WERI-Rb-1 (cell line): ENCODE measurements at regions not wholly inside any gene's neighbourhood (a gene's known extent, or its start where the extent isn't known, plus 50 kb on each side); places are given as distances from the start of the nearest gene placed in this dataset.
A peak's percentile ranks its signal among the peaks of the same experiment; 100 is the strongest.

Experiments used
- DNase-seq: peaks from one replicate; pipeline ENCODE4 v3.0.0-alpha.2; 2020
- H3K27ac ChIP-seq: fragments of 250-450 bp; sonication (Bioruptor Pico); 2 replicates; pipeline ENCODE4 v1.5.1; 2020; ENCODE audit warnings: mild to moderate bottlenecking, moderate library complexity
- H3K27me3 ChIP-seq: fragments of 250-450 bp; sonication (Bioruptor Pico); 2 replicates; pipeline ENCODE4 v1.5.1; 2021; ENCODE audit warnings: mild to moderate bottlenecking, low read depth, moderate library complexity; ENCODE audit not compliant: insufficient read depth, severe bottlenecking
- H3K36me3 ChIP-seq: fragments of 250-450 bp; sonication (Bioruptor Pico); 2 replicates; pipeline ENCODE4 v1.5.1; 2020; ENCODE audit warnings: mild to moderate bottlenecking, moderate library complexity
- H3K4me3 ChIP-seq: 2 replicates; pipeline ENCODE4 v1.5.1; 2011; ENCODE audit warnings: low read depth, mild to moderate bottlenecking, control low read depth, low read length
- H3K9me3 ChIP-seq: fragments of 250-450 bp; sonication (Bioruptor Pico); 2 replicates; pipeline ENCODE4 v1.5.1; 2021; ENCODE audit warnings: mild to moderate bottlenecking, moderate library complexity; ENCODE audit not compliant: severe bottlenecking
- CTCF ChIP-seq: IDR thresholded peaks from 2 replicates; pipeline ENCODE4 v1.5.1; 2011; ENCODE audit warnings: low read depth, mild to moderate bottlenecking, control low read depth, inconsistent platforms, low read length

- Histone ChIP-seq H3K4me3 (no peak overlapping the region), H3K36me3 (no peaks in the 10 kb centered on the region), H3K27ac (no peak overlapping the region), H3K27me3 (no peaks in the 10 kb centered on the region), H3K9me3 (no peaks in the 10 kb centered on the region)
- TF ChIP-seq CTCF = no peak
- no peak for DNase-seq
Measured at GRCh38 chr7:86949052-86949778, 110.2 kb downstream of the ELAPOR2 start.

DNA sequence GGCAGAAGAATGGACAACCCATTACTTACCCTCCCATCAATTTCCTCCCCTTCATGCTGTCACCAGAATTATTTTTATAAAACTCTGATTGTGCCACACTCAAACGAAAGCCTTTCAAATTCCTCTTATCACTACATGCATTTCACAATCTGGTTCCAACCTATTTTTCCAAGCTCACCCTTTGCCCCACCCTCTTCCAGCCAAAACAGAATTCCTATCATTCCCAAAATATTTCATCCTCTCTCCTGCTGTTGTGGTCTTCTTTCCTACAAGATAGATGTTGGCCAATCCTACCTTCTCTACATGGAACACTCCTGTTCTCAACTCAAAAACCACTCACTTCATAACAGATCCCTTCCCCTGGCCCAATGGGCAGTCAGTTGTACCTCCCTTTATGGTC, 111.5 kb downstream of the ELAPOR2 start:
- Histone ChIP-seq H3K27me3 (no peaks in the 10 kb centered on the region), H3K27ac (no peak overlapping the region), H3K36me3 (no peaks in the 10 kb centered on the region), H3K9me3 (no peaks in the 10 kb centered on the region), H3K4me3 (no peak overlapping the region)
- no peak for TF ChIP-seq CTCF
- DNase-seq = no peak

DNA sequence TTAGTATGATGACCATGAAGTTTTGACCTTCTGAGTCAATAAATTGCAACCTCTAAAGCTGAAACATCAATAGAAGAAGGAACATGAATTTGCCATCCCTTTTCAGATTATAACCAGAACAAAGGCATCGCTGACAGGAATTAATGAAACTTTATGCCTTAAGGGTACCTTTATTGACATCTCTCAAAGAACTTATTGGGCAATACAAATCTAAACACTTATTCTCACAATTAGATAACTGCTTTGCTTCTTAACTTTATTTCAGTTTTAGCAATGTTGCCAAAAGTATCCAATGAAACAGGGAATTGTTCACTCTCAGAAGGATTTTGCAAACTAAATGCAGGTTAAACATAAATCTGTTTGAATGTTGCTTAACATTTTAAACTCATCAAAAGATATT, 116.0 kb downstream of the ELAPOR2 start:
- Histone ChIP-seq H3K27ac (no peak overlapping the region), H3K9me3 (no peaks in the 10 kb centered on the region), H3K4me3 (no peak overlapping the region), H3K27me3 (no peaks in the 10 kb centered on the region), H3K36me3 (no peaks in the 10 kb centered on the region)
- DNase-seq = no peak
- TF ChIP-seq CTCF = no peak

GRCh38 chr7:86942995-86943394, 116.5 kb downstream of the ELAPOR2 start:
- Histone ChIP-seq H3K36me3 (no peaks in the 10 kb centered on the region), H3K4me3 (no peak overlapping the region), H3K27me3 (no peaks in the 10 kb centered on the region), H3K9me3 (no peaks in the 10 kb centered on the region), H3K27ac (no peak overlapping the region)
- DNase-seq = no peak
- TF ChIP-seq CTCF = no peak

DNA sequence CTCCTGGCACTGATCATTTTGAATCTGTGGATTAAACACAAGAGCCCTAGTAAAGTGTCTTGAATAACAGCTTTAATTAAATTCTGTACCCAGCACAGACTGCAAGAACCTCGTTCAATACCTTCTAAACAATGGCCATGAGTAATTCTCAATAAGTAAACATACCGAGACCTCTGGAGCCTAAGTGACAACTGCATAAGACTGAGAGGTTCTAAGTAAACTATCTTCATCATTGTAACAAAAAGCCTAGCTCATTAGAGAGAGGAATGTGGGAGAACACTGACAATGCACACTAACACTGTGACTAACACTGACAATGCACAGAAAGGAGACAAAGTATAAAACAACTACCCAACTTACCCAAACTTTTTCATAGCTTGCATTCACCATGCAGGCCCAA, 117.4 kb downstream of the ELAPOR2 start:
- no peaks in the 10 kb centered on the region for H3K36me3 ChIP-seq
- H3K4me3 ChIP-seq = no peak overlapping the region
- TF ChIP-seq CTCF = no peak
- H3K9me3 ChIP-seq = no peaks in the 10 kb centered on the region
- H3K27me3 ChIP-seq = no peaks in the 10 kb centered on the region
- DNase-seq = no peak
- H3K27ac ChIP-seq = no peak overlapping the region

DNA sequence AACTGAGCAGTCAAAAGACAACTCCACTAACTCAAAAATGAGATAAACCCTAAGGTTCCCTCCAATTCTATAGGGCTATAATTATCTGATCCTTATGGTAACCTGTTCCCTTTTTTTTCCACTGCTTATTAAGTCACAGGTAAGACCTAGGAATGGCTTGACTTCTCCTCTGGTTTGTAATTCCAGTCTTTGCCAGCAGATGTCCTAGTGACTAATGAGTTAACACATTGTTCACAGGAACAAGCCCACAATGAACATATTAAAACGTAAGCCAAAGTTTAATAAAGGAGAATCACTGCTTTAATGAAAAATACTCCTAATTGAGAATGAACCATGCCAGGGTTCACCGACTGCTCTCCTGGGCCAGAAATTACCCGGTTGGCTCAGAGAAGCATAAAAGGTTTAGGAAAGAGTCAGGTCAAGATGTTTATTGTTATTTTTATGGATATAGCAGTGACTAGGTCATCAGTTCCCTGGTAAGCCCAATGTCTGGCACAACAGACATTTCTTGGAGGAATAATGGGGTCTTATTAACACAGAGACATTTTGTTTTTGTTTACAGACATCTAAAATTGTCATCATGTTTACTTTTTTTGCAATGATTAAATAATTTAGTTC, 120.1 kb downstream of the ELAPOR2 start:
- no peaks in the 10 kb centered on the region for H3K27me3 ChIP-seq
- H3K27ac ChIP-seq = no peak overlapping the region
- H3K36me3 ChIP-seq = no peaks in the 10 kb centered on the region
- peak; percentile 66 for DNase-seq
- no peak overlapping the region for H3K4me3 ChIP-seq
- no peaks in the 10 kb centered on the region for H3K9me3 ChIP-seq
- TF ChIP-seq CTCF = peak; percentile 50
